HCT116 (cell line): ENCODE measurements at regions not wholly inside any gene's neighbourhood (a gene's known extent, or its start where the extent isn't known, plus 50 kb on each side); places are given as distances from the start of the nearest gene placed in this dataset.

Experiments
- ATF3 ChIP-seq: IDR thresholded peaks from 2 replicates; pipeline ENCODE4 v1.6.1; 2012
- CEBPB ChIP-seq: IDR thresholded peaks from 2 replicates; pipeline ENCODE4 v1.6.1; 2012; ENCODE audit warnings: low read depth
- CTCF ChIP-seq, 3 experiments: fragments of 200-600 bp in 1 of 3; sonication (generic) in 1 of 3; IDR thresholded peaks in 2 of 3; conservative IDR thresholded peaks in 1 of 3; 2 replicates each; pipeline ENCODE4 v1.5.1; 2012 to 2017; ENCODE audit warnings: low read depth in 2 of 3, low read length in 2 of 3, antibody characterized with exemption in 1 of 3, borderline replicate concordance in 1 of 3, control low read depth in 1 of 3, mild to moderate bottlenecking in 1 of 3, mixed read lengths in 1 of 3, mixed run types in 1 of 3, moderate library complexity in 1 of 3; ENCODE audit not compliant: insufficient read depth in 1 of 3
- EGR1 ChIP-seq: IDR thresholded peaks from 2 replicates; pipeline ENCODE4 v1.6.1; 2012; ENCODE audit warnings: low read depth
- EZH2phosphoT487 ChIP-seq: fragments of 200-600 bp; IDR thresholded peaks from 2 replicates; pipeline ENCODE4 v1.6.1; 2018; ENCODE audit warnings: antibody characterized with exemption, borderline replicate concordance
- JUND ChIP-seq: IDR thresholded peaks from 2 replicates; pipeline ENCODE4 v1.6.1; 2012
- POLR2A ChIP-seq: IDR thresholded peaks from 2 replicates; pipeline ENCODE4 v1.7.0; 2011; ENCODE audit warnings: borderline replicate concordance; ENCODE audit not compliant: insufficient read depth, insufficient read length; ENCODE audit errors: extremely low read depth
- POLR2AphosphoS5 ChIP-seq: IDR thresholded peaks from 2 replicates; pipeline ENCODE4 v1.6.1; 2011; ENCODE audit warnings: mild to moderate bottlenecking, low read depth, low read length, moderate library complexity
- RAD21 ChIP-seq: IDR thresholded peaks from 2 replicates; pipeline ENCODE4 v1.6.1; 2012; ENCODE audit warnings: low read depth, mild to moderate bottlenecking
- SP1 ChIP-seq: IDR thresholded peaks from 2 replicates; pipeline ENCODE4 v1.6.1; 2012; ENCODE audit warnings: low read depth
- TCF7L2 ChIP-seq: IDR thresholded peaks from 2 replicates; pipeline ENCODE4 v1.7.0; 2011; ENCODE audit warnings: borderline replicate concordance, inconsistent platforms; ENCODE audit not compliant: insufficient read depth, insufficient read length; ENCODE audit errors: extremely low read depth
- YY1 ChIP-seq: IDR thresholded peaks from 2 replicates; pipeline ENCODE4 v1.6.1; 2011; ENCODE audit warnings: low read length, low read depth, moderate library complexity, mild to moderate bottlenecking; ENCODE audit not compliant: insufficient replicate concordance; ENCODE audit errors: extremely low read depth
- ZBTB33 ChIP-seq: IDR thresholded peaks from 2 replicates; pipeline ENCODE4 v1.6.1; 2011; ENCODE audit warnings: mild to moderate bottlenecking, low read length, moderate library complexity; ENCODE audit not compliant: insufficient replicate concordance; ENCODE audit errors: extremely low read depth
- ZFX ChIP-seq: fragments of 450-650 bp; IDR thresholded peaks from 2 replicates; pipeline ENCODE4 v1.6.1; 2017

- no peak for TF ChIP-seq SP1
- no peak for TF ChIP-seq ZFX
- TF ChIP-seq ATF3, result no peak
- TF ChIP-seq EZH2phosphoT487, result no peak
- TF ChIP-seq EGR1, result no peak
- TF ChIP-seq CTCF (IDR thresholded peaks at IDR 0.05 in 2 of 3, conservative IDR thresholded peaks at IDR 0.05 in 1 of 3; ENCODE audit: borderline replicate concordance in 1 of 3, insufficient read depth in 1 of 3, low read depth in 2 of 3, low read length in 2 of 3), result no peak
- TF ChIP-seq TCF7L2, result no peak
- TF ChIP-seq POLR2AphosphoS5, result no peak
- TF ChIP-seq ZBTB33, result no peak
- TF ChIP-seq JUND, result no peak
- TF ChIP-seq POLR2A, result no peak
- no peak for TF ChIP-seq YY1
- no peak for TF ChIP-seq CEBPB
- TF ChIP-seq RAD21, result no peak
Observed at GRCh38 chr3:96192966-96193550, 621.3 kb upstream of the EPHA6 start.
